ENCODE measurements at regions not wholly inside any gene's neighbourhood (a gene's known extent, or its start where the extent isn't known, plus 50 kb on each side); places are given as distances from the start of the nearest gene placed in this dataset.

- no peak for DNase-seq
- H3F3A ChIP-seq (replicated peaks; ENCODE audit: insufficient read depth): no peaks in the 10 kb centered on the region
- H3K9ac ChIP-seq: no peak overlapping the region
- H3K79me2 ChIP-seq (ENCODE audit: insufficient read depth): no peaks in the 10 kb centered on the region
- H2AFZ ChIP-seq (ENCODE audit: low read depth): no peak overlapping the region
- H3K9me3 ChIP-seq: no peaks in the 10 kb centered on the region
- H3K4me1 ChIP-seq (ENCODE audit: control insufficient read depth in 1 of 2, insufficient read depth in 2 of 2, low read depth in 1 of 2, low read length in 1 of 2): no peaks in the 10 kb centered on the region; a peak in 1 of 4 replicates
- no peak for TF ChIP-seq FOXM1 (IDR thresholded peaks at IDR 0.05; ENCODE audit: low read depth)
- TF ChIP-seq NRF1 (IDR thresholded peaks at IDR 0.05; ENCODE audit: low read depth, low read length): no peak
- no peak for TF ChIP-seq IRF3 (IDR thresholded peaks at IDR 0.05; ENCODE audit: low read depth, low read length)
- no peak for TF ChIP-seq SMC3 (IDR thresholded peaks at IDR 0.05; ENCODE audit: low read depth, low read length)
- no peak for TF ChIP-seq RCOR1 (IDR thresholded peaks at IDR 0.05; ENCODE audit: low read length)
- TF ChIP-seq GATA2 (CRISPR knock-in tag; IDR thresholded peaks at IDR 0.05): no peak
- POLR2A ChIA-PET: no interaction called here
- CTCF ChIA-PET: no interaction called here
- H3K9me2 ChIP-seq: no peaks in the 10 kb centered on the region
- no peak overlapping the region for H3K4me2 ChIP-seq
- no peak overlapping the region for H3K4me3 ChIP-seq (ENCODE audit: low read depth in 2 of 2, low read length in 1 of 2)
- no peak overlapping the region for H3K27ac ChIP-seq (ENCODE audit: low read depth in 2 of 2, low read length in 1 of 2)
- no peaks in the 10 kb centered on the region for H3K36me3 ChIP-seq (replicated peaks in 1 of 2; ENCODE audit: control insufficient read depth in 1 of 2, insufficient read depth in 2 of 2, low read length in 1 of 2)
- H4K20me1 ChIP-seq (ENCODE audit: insufficient read depth): no peaks in the 10 kb centered on the region
- 41% methylated on average over 19 of the region's 25 CpGs for WGBS (ENCODE audit: low lambda C conversion rate)
- H3K27me3 ChIP-seq (ENCODE audit: insufficient read depth): no peaks in the 10 kb centered on the region
Observed at GRCh38 chr20:60480950-60481742, 522.9 kb downstream of the CDH26 start.

DNA sequence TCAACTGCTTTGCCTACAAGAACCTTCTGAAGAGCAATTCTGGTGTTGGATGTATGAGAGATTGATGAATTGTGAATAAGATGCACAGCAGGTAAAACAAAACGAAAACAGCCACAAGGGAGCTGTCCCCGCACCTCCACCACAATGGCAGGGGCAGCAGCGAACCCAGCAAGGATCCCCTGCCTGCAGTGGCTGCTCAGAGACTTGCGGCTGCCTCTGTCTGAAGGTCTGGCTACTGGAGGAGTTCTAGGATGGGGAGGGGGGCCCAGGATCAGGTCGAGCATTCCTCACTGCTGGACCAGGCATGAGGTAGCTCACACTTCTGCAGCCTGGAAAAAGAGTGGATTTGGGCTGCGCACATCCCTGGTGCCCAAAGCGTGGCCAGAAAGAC, 523.5 kb downstream of the CDH26 start:
- Histone ChIP-seq H2AFZ (ENCODE audit: low read depth) (no peak overlapping the region), H3K4me2 (no peak overlapping the region), H3K9ac (no peak overlapping the region), H3F3A (replicated peaks; ENCODE audit: insufficient read depth) (no peaks in the 10 kb centered on the region), H3K9me3 (no peaks in the 10 kb centered on the region), H4K20me1 (ENCODE audit: insufficient read depth) (no peaks in the 10 kb centered on the region), H3K9me2 (no peaks in the 10 kb centered on the region), H3K79me2 (ENCODE audit: insufficient read depth) (no peaks in the 10 kb centered on the region), H3K4me3 (ENCODE audit: low read depth in 2 of 2, low read length in 1 of 2) (no peak overlapping the region), H3K36me3 (replicated peaks in 1 of 2; ENCODE audit: control insufficient read depth in 1 of 2, insufficient read depth in 2 of 2, low read length in 1 of 2) (no peaks in the 10 kb centered on the region), H3K4me1 (ENCODE audit: control insufficient read depth in 1 of 2, insufficient read depth in 2 of 2, low read depth in 1 of 2, low read length in 1 of 2) (no peaks in the 10 kb centered on the region; a peak in 1 of 4 replicates), H3K27ac (ENCODE audit: low read depth in 2 of 2, low read length in 1 of 2) (no peak overlapping the region), H3K27me3 (ENCODE audit: insufficient read depth) (no peaks in the 10 kb centered on the region)
- ChIA-PET CTCF (interaction anchor here (0.9 kb wide), 1 partner anchor 271 kb away, joined by 3 read pairs; no protein-coding TSS in a partner anchor), POLR2A (no interaction called here)
- TF ChIP-seq FOXJ3 (CRISPR knock-in tag; IDR thresholded peaks at IDR 0.05): no peak
- no peak for TF ChIP-seq TAF1 (IDR thresholded peaks at IDR 0.05; ENCODE audit: borderline replicate concordance, low read depth, low read length)
- no peak for TF ChIP-seq GABPA (IDR thresholded peaks at IDR 0.05; ENCODE audit: low read depth)
- TF ChIP-seq FOSL2 (IDR thresholded peaks at IDR 0.05; ENCODE audit: borderline replicate concordance, low read depth): no peak
- TF ChIP-seq MXI1 (IDR thresholded peaks at IDR 0.05; ENCODE audit: low read depth, low read length): no peak
- no peak for TF ChIP-seq TEAD4 (IDR thresholded peaks at IDR 0.05; ENCODE audit: borderline replicate concordance, insufficient read depth)
- TF ChIP-seq NFIC (IDR thresholded peaks at IDR 0.05; ENCODE audit: borderline replicate concordance): no peak
- TF ChIP-seq RAD21 (IDR thresholded peaks at IDR 0.05; ENCODE audit: low read length): no peak
- no peak for TF ChIP-seq PBX3 (IDR thresholded peaks at IDR 0.05)
- TF ChIP-seq ELF1 (IDR thresholded peaks at IDR 0.05): no peak
- no peak for TF ChIP-seq JUND (IDR thresholded peaks at IDR 0.05)
- no peak for TF ChIP-seq YY1 (IDR thresholded peaks at IDR 0.05; ENCODE audit: low read depth)
- TF ChIP-seq, protein P1, sequence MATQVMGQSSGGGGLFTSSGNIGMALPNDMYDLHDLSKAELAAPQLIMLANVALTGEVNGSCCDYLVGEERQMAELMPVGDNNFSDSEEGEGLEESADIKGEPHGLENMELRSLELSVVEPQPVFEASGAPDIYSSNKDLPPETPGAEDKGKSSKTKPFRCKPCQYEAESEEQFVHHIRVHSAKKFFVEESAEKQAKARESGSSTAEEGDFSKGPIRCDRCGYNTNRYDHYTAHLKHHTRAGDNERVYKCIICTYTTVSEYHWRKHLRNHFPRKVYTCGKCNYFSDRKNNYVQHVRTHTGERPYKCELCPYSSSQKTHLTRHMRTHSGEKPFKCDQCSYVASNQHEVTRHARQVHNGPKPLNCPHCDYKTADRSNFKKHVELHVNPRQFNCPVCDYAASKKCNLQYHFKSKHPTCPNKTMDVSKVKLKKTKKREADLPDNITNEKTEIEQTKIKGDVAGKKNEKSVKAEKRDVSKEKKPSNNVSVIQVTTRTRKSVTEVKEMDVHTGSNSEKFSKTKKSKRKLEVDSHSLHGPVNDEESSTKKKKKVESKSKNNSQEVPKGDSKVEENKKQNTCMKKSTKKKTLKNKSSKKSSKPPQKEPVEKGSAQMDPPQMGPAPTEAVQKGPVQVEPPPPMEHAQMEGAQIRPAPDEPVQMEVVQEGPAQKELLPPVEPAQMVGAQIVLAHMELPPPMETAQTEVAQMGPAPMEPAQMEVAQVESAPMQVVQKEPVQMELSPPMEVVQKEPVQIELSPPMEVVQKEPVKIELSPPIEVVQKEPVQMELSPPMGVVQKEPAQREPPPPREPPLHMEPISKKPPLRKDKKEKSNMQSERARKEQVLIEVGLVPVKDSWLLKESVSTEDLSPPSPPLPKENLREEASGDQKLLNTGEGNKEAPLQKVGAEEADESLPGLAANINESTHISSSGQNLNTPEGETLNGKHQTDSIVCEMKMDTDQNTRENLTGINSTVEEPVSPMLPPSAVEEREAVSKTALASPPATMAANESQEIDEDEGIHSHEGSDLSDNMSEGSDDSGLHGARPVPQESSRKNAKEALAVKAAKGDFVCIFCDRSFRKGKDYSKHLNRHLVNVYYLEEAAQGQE (IDR thresholded peaks at IDR 0.05; ENCODE audit: low read depth, low read length): no peak
- no peak for TF ChIP-seq EZH2phosphoT487 (IDR thresholded peaks at IDR 0.05; ENCODE audit: borderline replicate concordance, low read depth)
- TF ChIP-seq, protein P2, sequence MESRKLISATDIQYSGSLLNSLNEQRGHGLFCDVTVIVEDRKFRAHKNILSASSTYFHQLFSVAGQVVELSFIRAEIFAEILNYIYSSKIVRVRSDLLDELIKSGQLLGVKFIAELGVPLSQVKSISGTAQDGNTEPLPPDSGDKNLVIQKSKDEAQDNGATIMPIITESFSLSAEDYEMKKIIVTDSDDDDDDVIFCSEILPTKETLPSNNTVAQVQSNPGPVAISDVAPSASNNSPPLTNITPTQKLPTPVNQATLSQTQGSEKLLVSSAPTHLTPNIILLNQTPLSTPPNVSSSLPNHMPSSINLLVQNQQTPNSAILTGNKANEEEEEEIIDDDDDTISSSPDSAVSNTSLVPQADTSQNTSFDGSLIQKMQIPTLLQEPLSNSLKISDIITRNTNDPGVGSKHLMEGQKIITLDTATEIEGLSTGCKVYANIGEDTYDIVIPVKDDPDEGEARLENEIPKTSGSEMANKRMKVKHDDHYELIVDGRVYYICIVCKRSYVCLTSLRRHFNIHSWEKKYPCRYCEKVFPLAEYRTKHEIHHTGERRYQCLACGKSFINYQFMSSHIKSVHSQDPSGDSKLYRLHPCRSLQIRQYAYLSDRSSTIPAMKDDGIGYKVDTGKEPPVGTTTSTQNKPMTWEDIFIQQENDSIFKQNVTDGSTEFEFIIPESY (IDR thresholded peaks at IDR 0.05; ENCODE audit: borderline replicate concordance, low read depth): no peak
- 41% methylated on average over 6 of the region's 7 CpGs for WGBS (ENCODE audit: low lambda C conversion rate)
- no peak for DNase-seq

All from SK-N-SH (cell line).